GM18519 (cell line): ENCODE measurements at regions not wholly inside any gene's neighbourhood (a gene's known extent, or its start where the extent isn't known, plus 50 kb on each side); places are given as distances from the start of the nearest gene placed in this dataset.

Experiments
- ATAC-seq: cut with Tn5 transposase; IDR thresholded peaks from one replicate; pipeline ENCODE4 v1.9.1; 2021; ENCODE audit warnings: mild to moderate bottlenecking, moderate library complexity; ENCODE audit not compliant: unreplicated experiment, low FRiP score

- no peak for ATAC-seq
Observed at GRCh38 chr11:45035413-45035812, 84.7 kb upstream of the TP53I11 start.

DNA sequence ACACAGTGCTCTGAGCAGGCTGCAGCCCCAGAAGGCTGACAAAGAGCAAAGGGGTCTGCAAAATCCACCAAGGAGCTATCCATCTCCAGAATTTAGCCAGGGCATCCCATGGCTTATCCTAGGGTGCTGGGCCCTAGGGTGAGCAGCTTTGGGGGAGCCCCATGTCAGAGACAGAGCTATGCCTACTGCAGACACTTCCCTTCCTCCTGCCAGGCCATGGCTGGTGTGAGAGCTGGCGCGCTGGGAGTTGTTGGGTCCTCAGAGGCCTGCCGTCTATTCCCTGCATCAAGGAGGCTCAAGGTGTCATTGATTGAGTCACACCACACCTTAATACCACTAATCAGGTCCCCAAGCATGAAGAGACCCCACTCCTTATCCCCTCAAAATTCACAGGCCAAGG is 85.3 kb upstream of the TP53I11 start:
- ATAC-seq: no peak

- ATAC-seq: no peak
Observed at GRCh38 chr11:45036733-45037132, 86.0 kb upstream of the TP53I11 start.

GRCh38 chr11:45037434-45038005 is 86.8 kb upstream of the TP53I11 start:
- ATAC-seq: no peak

- ATAC-seq: no peak
Observed at GRCh38 chr11:45038923-45039322, 88.2 kb upstream of the TP53I11 start.

GRCh38 chr11:45041596-45041995 is 90.9 kb upstream of the TP53I11 start:
- no peak for ATAC-seq

- ATAC-seq: no peak
Observed at GRCh38 chr11:45042560-45042959, 91.9 kb upstream of the TP53I11 start.

DNA sequence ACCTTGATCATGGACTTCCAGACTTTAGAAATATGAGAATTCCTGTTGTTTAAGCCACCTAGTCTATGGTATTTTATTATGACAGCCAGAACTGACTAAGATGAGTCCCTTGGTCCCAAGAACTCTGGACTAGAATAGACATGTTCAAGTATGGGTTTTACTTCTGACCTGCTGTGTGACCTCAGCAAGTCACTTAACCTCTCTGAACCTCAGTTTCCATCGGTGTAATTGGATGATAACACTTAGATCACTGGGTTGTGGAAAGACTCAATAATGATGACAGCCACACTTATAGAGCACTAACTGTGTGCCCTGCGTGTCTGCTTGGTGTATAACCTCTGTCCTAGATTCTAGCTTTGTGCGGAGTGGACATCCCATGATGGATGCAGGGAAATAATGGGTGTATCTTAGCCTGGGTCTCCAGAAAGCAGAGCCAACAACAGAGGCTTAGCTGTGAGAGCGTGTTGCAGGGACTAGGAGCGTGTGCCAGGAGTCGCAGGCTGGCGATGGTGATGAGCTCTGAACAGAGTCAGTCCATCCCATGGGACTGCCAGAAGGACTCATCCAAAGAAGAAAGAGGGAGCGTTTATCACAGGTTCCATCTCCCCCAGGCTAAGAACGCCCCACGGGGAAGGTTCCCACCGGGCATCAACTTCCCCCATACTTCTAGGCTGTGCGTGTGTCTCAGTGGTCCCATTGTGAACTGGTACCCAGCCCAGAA is 93.2 kb upstream of the TP53I11 start:
- no peak for ATAC-seq

DNA sequence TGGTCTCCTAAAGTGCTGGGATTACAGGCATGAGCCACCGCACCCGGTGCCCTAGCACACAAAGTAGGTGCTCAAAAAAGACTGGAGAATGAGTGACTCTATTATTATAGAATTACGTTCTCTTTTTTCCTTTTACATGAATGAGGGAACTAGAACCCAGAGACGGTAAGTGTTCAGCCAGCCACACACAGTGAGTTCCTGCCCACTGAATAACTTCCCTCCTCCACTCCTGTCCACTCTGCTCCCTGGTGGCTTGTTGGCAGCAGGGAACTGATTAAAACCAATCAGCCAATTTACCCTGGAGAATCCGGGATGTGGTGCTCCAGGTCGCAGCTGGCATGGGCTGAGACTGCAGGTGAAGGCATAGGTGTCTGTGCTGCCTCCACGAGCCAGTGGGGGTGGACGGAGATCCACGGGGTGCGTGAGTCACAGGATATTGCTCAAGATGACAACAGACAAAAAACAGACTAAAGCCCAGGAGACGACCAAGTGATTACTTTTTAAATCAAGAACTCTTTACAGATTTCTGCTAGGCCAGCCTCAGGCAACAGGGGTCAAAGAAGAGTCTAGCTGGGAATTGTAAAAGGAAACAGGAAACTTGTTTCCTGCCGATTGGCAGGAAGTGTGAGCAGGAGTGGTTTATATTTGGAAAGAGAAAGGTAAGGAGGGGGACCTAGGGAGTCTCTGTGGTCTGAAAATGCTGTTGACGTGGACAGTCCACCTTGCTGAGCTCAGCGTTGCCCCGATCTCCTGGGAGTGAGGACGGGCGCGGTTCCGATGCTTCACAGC is 95.2 kb upstream of the TP53I11 start:
- no peak for ATAC-seq

- no peak for ATAC-seq
Observed at GRCh38 chr11:45048313-45048841, 97.7 kb upstream of the TP53I11 start.

- ATAC-seq: no peak
Observed at GRCh38 chr11:45048870-45049691, 97.4 kb upstream of the PRDM11 start.

GRCh38 chr11:45050111-45050510 is 96.3 kb upstream of the PRDM11 start:
- ATAC-seq: no peak

DNA sequence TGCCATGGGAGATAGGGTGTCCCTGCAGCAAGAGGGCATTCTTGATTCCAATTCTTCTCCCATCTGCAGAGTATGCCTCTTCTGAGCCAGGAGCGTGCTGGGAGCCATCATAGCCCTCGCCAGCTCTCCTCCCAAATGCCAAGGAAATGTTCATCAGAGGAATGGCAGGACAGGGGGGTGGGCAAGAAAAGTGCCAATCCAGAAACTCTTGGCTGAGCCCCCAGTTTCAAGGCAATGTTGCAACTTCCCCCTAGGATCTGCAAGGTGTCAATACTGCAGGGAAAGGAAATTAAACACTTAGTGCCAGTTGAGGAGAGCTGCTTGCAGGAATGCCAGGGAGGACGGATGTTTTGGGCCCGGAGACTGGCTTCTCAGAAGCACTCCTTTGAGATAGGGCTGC is 94.8 kb upstream of the PRDM11 start:
- no peak for ATAC-seq

GRCh38 chr11:45052361-45052760 is 94.1 kb upstream of the PRDM11 start:
- no peak for ATAC-seq

DNA sequence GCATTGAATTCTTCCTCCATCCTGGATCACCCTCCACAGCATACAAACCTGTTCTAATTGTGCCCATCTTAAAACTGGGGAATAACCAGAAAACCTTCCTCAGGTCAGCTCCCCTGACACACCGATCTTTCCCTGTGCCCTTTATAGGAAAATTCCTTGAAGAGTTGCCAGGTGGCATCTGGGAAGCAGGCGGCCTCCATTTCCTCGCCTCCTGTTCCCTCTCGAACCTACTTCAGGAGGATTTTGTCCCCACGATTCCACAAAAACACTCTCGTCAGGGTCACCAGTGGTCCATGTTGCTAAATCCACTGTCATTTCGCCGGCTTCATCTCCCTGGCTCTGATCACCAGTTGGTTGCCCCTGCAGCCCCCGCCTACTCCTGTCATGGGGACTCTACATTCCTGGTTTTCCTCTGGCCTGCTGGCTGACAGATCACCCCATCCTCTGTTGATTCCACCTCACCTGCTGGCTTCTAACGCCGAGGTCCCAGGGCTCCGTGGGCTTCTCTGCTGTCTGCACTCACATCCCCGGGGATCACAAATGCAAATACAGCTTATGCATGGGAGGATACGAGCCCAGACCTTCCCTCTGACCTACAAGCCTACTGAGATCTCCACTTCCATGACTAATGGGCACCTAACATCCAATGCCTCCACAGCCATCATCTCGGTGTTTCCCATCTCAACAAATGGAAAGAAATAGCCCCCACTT is 92.5 kb upstream of the PRDM11 start:
- ATAC-seq: no peak

DNA sequence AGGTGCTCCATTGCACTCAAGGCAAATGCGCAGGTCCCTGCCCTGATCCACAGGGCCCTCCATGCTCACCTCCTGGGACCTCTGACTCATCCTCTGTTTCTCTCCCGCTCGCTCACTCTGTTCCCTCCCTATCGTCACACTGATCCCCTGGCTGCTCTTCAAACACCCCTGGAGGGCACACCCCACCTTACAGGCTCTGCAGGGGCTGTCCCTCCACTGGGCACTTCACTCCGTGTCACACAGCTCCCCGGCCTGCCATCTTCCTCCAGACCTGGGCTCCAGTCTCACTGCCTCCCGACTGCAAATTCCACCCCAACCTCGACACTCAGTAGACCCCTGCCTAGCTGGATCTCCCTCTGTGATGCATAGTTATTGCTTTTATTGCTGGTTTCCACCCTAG is 91.5 kb upstream of the PRDM11 start:
- no peak for ATAC-seq

GRCh38 chr11:45056529-45056928 is 89.9 kb upstream of the PRDM11 start:
- ATAC-seq: no peak

GRCh38 chr11:45057938-45058646 is 88.3 kb upstream of the PRDM11 start:
- no peak for ATAC-seq

DNA sequence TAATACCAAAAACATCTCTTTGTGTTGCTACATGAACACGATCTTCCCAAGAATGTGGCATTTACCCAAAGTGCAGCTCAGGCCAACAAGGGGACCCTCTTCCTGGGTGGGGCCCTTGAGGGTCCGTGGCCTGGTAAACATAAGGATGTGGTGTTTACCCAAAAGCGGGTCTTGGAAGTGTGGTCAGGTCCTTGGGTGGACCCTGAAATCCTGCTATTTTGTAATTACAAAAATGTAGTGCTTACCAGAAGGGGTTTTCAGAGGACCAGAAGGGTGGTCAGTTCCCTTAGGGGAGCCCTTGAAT is 87.8 kb upstream of the PRDM11 start:
- no peak for ATAC-seq

- ATAC-seq: no peak
Observed at GRCh38 chr11:45060707-45061106, 85.7 kb upstream of the PRDM11 start.
